GM19351 (cell line): ENCODE measurements at regions not wholly inside any gene's neighbourhood (a gene's known extent, or its start where the extent isn't known, plus 50 kb on each side); places are given as distances from the start of the nearest gene placed in this dataset.

Experiments
- ATAC-seq: cut with Tn5 transposase; IDR thresholded peaks from one replicate; pipeline ENCODE4 v1.9.1; 2021; ENCODE audit warnings: mild to moderate bottlenecking, moderate library complexity; ENCODE audit not compliant: unreplicated experiment

DNA sequence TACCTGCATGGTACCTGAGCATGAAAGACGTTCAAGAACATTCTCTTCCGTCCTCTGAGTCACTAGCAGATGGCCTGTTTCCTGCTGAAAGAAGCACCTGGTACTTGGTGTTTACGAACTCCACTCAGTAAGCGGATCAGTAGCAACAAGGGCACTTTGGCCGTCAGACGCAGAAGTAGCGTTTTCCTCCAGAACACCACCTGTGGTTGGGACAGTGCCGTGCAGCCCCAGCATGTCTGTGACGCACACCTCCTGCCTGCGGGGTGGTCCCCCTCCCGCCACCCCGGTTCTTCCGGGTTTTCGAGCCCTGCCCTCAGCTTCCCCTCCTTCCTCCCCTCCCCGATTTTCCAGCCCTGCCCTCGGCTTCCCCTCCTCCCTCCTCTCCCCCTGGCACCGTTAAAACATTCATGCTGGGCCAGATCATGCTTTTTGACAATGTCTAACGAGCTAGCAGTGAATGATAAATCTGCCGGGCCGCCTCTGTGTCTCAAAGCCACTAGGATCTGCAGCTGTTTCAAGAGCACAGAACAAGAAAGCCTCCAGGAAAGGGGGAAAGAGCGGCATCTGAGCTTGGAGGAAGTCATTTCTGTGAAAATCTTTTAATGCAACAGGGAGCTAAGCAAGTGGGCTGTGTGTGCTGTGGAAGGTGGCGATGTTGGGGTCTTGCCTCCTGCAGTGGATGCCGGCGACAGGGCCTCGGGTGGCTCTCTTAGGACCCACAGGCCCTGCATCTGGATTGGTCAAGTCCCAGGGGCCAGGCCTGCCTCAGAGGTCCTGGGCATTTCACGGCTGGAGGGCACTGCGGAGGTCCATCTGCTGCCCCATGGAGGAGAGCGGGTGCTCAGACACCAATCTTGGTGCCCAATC lies 207.9 kb downstream of the ERMARD start:
- peak; percentile 89 for ATAC-seq

DNA sequence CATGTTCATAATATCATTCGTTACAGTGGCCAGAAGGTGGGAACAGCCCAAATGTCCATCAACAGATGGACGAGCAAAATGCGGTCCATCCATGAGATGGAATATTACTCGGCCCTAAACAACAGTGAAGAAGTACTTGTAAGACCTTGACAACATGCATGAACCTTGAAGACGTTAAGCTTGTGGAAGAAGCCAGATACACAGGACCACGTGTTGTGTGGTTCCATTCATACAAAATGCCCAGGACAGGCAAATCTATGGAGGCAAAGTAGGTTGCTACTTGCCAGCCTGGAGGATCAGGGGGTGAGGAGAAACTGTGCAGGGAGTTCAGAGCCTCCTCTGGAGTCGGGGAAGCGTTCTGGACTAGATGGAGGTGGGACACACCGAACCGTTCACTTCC lies 207.1 kb downstream of the ERMARD start:
- ATAC-seq, result no peak

DNA sequence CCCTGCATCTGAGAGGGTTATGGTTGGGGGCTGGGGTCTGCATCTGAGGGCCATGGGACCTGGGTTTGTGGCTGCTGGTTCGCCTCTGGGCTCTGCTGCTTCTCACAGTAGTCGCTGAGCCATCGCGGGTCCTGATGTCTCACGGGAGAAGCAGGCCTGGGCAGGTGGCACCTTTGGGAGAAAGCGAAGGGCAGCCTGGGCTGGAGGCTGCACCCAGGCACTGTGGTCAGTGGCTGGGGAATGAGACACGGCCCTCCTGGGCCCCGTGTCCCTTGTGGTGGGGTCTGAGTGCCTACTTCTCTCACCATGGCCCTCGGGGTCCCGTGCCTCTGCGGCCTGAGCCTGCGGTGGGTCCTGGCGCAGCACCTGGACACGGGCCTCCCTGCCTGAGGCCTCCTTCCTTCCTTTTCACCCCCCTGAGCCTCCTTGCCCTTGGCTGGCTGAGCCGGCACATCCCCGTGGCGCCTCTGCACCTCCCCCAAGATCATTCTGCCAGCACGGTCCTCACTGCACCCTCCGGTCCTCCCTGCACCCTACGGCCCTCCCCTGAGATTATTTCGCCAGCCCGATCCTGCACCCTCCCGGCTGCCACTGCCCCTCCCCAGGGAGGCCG lies 206.0 kb downstream of the ERMARD start:
- ATAC-seq, result no peak

DNA sequence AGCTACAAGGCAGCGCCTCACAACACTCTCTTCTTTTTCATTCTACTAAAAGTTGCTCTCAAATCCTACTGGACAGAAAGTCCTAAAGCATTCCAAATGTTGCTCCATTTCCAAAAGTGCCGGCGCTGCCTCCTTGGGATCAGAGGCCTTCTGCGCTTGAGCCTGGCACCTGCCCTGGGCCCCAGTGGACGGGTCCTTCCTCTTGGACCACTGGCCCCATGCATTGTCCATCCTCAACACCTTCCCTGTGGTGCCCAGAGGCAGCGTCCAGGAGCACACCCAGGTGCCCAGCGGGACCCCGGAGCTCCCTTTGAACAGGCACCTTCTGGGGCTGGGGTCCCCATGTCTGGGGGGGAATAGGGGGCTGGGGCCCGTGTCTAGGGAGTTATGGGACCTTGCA lies 205.2 kb downstream of the ERMARD start:
- ATAC-seq, result no peak

DNA sequence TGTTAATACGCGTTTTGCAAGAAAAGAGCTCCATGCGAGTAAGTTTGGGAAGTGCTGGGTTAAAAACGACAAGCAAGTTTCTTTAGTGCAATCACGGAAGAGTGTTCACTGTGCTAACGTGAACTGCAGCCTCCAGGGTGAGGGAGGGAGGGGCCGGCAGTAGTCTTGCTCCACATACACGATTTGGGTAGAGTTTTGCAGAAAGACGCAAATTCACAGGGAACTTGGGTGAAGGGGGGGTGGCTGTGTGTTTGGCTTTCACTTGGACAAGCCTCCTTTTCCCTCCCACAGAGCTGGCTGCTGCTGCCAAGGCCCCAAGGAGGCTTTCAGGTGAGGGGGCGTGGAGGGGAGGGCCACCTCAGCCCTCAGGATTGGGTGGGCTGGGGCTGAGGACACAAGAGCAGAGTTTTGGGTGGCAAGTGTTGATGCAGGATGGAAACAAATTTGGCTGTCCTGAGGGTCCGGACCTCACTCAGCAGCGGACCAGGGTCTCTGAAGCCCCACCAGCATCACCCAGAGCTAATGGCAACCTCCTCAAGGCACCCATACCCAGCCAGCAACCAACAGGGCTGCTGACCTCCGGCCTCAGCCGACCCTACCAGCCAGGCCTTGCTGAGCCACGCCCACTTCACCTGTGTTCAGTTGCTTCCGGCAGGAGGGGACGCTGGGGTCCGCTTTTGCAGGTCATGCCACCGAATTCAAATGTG lies 204.5 kb downstream of the ERMARD start:
- no peak for ATAC-seq

- ATAC-seq, result no peak
Observed at GRCh38 chr6:169954977-169955376, 203.6 kb downstream of the ERMARD start.

DNA sequence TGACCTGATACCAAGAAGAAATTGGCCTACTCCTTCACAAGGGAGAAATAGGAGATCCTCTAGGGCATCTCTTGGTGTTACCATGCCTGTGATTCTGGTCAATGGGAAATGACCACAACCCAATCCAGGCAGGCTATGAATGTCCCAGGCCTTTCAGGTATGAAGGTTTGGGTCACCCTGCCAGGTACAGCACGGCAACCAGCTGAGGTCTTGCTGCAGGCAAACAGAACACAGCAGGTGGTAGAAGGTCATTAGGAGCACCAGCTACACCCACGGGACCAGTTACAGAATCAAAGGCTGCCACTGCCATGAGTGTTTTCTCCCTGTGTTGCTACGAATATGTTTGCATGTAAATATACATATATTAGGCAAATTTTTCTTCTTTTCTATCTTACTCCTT lies 202.3 kb downstream of the ERMARD start:
- ATAC-seq, result no peak

DNA sequence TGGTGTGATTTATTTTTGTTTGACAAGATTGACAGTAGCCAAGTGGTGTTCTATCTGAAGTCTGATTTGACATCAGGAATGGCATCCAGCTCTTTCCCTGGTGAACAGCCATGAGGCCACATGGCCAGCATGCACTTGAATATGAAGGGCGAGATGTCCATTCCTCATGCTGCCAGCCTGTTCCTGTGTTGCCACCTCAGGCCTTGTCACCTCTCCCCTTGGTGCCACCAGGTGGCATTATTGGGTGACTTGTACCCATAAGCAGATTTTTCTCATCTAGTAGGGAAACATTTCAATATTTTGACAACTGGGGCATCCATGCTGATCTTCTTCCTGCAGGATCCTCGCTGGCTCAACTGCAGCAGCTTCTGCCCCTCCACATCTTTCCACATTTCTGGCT lies 199.1 kb downstream of the ERMARD start:
- ATAC-seq, result no peak

- ATAC-seq, result peak; percentile 93
Observed at GRCh38 chr6:169949511-169950097, 198.2 kb downstream of the ERMARD start.

DNA sequence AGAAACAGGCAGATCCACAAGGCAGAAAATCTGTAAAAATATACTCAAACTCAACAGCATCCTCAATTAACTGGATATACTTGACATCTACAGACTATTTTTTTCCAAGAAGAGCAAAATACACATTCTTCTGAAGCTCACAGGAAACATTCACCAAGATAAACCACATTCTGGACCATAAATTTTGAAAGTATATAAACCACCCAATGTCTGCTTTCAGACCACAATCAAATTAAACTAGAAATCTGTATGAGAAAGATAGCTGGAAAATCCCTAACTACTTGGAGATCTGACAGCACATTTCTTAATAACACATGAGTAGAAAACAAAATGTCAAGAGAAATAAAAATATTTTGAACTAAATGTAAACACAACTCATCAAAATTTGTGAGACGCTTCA lies 195.5 kb downstream of the ERMARD start:
- ATAC-seq, result no peak

DNA sequence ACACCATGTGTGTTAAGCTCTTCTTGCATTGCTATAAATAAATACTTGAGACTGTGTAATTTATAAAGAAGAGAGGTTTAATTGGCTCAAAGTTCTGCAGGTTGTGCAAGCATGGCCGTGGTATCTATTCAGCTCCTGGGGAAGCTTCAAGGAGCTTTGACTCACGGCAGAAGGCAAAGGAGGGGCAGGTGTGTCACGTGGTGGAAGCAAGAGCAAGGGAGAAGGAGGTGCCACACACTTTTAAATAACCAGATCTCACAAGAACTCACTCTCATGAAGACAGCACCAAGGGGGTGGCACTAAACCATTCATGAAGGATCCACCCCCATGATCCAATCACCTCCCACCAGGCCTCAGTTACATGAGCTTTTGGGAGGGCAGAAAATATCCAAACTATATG lies 193.7 kb downstream of the ERMARD start:
- ATAC-seq, result no peak

DNA sequence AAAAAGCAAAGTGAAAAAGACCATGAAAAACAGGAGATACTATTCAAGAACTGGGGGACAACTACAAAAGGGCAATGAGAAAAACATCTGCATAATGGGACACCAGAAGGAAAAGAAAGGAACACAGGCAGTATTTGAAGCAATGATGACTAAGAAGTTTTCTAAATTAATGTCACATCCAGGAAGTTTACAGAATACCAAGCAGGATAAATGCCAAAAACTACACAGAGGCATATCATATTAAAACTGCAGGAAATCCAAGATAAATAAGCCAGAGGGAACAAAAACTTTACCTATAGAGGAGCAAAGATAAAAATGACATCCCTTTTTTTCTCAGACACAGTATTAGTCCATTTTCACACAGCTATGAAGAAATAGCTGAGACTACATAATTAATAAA lies 193.0 kb downstream of the ERMARD start:
- ATAC-seq, result no peak

GRCh38 chr6:169944061-169944337 lies 192.6 kb downstream of the ERMARD start:
- no peak for ATAC-seq

DNA sequence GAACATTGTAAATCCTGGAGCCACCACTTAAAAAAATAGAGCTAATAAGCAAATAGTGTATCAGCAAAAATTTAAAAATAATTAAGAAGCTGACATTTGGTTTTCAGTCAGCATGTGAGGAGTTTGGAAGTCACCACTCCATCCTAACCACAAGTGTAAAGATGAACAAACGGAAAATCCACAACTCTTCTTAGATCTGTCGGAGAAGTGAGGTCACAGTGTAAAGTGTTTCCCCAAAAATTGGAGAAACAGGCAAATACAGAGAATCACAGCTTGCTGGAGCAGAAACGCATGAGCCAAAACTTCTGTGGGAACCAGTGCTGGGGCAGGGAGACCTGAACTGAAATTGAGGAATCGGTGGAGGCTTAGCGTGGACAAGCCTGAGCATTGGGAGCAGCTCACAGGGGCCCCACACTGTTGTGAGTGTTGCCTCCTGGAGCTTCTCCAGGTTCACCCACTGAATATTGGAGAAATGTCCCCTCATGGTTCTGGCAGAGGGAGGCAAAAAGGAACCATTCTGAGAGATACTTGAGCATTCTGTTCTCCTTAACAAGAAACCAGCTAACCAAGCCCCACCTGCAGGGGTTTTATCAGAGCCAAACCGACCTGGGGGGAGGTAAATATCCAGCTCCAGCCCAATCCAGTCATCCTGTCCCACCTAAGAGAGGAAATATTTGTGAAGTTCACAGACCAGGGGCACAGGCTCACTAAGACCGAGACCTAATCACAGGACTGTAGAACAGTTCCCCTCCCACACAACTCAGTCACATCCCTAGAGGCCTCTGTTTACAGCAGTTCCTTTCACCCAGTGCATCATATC lies 192.0 kb downstream of the ERMARD start:
- ATAC-seq, result no peak

DNA sequence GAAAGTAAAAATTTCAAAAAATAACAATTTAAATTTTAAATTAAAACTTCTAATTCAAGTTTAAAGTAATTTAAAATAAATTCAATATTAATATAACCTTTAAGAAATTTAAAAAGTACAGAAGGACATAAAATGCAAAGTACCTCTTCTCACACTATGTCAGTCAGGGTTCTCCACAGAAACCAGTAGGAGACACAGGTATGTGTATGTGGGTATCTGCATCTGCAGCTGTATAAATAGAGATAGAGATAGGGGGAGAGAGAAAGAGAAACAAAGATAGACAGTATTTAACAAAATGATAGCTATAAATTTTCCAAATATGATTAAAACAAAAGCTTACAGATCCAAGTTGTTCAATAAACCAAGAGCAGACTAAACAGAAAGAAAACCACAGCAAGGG lies 190.8 kb downstream of the ERMARD start:
- no peak for ATAC-seq

- ATAC-seq, result no peak
Observed at GRCh38 chr6:169940481-169941271, 189.3 kb downstream of the ERMARD start.

- no peak for ATAC-seq
Observed at GRCh38 chr6:169939554-169940164, 188.2 kb downstream of the ERMARD start.

GRCh38 chr6:169938731-169939130 lies 187.3 kb downstream of the ERMARD start:
- no peak for ATAC-seq

DNA sequence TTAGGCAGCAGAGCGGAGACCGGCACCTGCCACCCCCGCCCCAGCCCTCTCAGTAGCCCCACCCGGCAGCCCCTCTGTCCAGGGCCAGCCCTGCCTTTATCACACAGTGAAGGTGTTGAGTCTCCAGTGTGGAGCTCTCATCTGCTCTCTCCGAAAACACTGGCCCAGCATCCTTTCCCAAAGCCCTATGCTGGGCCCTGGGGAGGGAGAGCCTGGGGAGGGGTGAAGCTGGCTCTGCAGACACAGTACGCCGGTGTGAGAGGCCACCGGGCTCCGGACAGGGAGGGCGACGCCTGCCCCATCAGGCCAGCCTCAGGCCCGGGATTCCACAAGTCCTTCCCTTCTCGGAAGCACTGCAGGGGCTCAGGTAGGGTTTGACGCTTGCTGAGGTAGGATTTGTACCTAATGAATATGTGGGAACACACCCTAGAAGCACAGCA lies 186.9 kb downstream of the ERMARD start:
- no peak for ATAC-seq
